ENCODE measurements at regions not wholly inside any gene's neighbourhood (a gene's known extent, or its start where the extent isn't known, plus 50 kb on each side); places are given as distances from the start of the nearest gene placed in this dataset.

- CTCF ChIA-PET, result interaction anchor here (0.5 to 6.3 kb wide), 59 partner anchors 8 to 881 kb away, joined by 3 to 267 read pairs (median 4); no protein-coding TSS in a partner anchor
- no peak overlapping the region for H3K4me3 ChIP-seq (ENCODE audit: low read depth, low read length)
- TF ChIP-seq GLI4 (tag by site-specific recombination; IDR thresholded peaks at IDR 0.05) (no peak), SP2 (tag by site-specific recombination; IDR thresholded peaks at IDR 0.05) (no peak), KLF8 (tag by site-specific recombination; IDR thresholded peaks at IDR 0.05) (no peak), ZNF404 (tag by site-specific recombination; IDR thresholded peaks at IDR 0.05) (no peak), ZNF391 (tag by site-specific recombination; IDR thresholded peaks at IDR 0.05; ENCODE audit: borderline replicate concordance, low read depth) (no peak), ZFP3 (tag by site-specific recombination; IDR thresholded peaks at IDR 0.05; ENCODE audit: low read depth) (no peak), ZNF366 (tag by site-specific recombination; conservative IDR thresholded peaks at IDR 0.05) (0 out of 2 replicates have a peak, but pooled peaks have one; percentile 26), KLF17 (tag by site-specific recombination; IDR thresholded peaks at IDR 0.05) (no peak), ZIC2 (tag by site-specific recombination; IDR thresholded peaks at IDR 0.05) (0 out of 2 replicates have a peak, but pooled peaks have one; percentile 9), TRIM28 (IDR thresholded peaks at IDR 0.05; ENCODE audit: borderline replicate concordance, low read length) (0 out of 2 replicates have a peak, but pooled peaks have one; percentile 26), ZNF140 (tag by site-specific recombination; IDR thresholded peaks at IDR 0.05) (no peak), ZNF48 (tag by site-specific recombination; IDR thresholded peaks at IDR 0.05) (no peak), ZFHX2 (tag by site-specific recombination; conservative IDR thresholded peaks at IDR 0.05) (0 out of 2 replicates have a peak, but pooled peaks have one; percentile 26), ZBTB48 (tag by site-specific recombination; IDR thresholded peaks at IDR 0.05) (no peak), PRDM1 (tag by site-specific recombination; IDR thresholded peaks at IDR 0.05) (no peak), ZNF335 (tag by site-specific recombination; conservative IDR thresholded peaks at IDR 0.05) (no peak), ZNF433 (tag by site-specific recombination; IDR thresholded peaks at IDR 0.05; ENCODE audit: low read depth) (no peak), ZNF202 (tag by site-specific recombination; IDR thresholded peaks at IDR 0.05; ENCODE audit: borderline replicate concordance) (no peak), ZNF571 (tag by site-specific recombination; IDR thresholded peaks at IDR 0.05) (no peak), ZNF274 (IDR thresholded peaks at IDR 0.05; ENCODE audit: low read length) (no peak), ZNF274 (tag by site-specific recombination; IDR thresholded peaks at IDR 0.05; ENCODE audit: borderline replicate concordance) (no peak), CTCF (tag by site-specific recombination; IDR thresholded peaks at IDR 0.05) (peak; percentile 86), ZBTB17 (tag by site-specific recombination; IDR thresholded peaks at IDR 0.05) (peak; percentile 73), ZNF2 (tag by site-specific recombination; IDR thresholded peaks at IDR 0.05) (peak; percentile 66; the same call in 1 of the 2 replicates), ZNF843 (tag by site-specific recombination; IDR thresholded peaks at IDR 0.05) (no peak), ZEB2 (tag by site-specific recombination; IDR thresholded peaks at IDR 0.05) (no peak), ZNF211 (tag by site-specific recombination; IDR thresholded peaks at IDR 0.05; ENCODE audit: low read depth) (no peak), RBAK (tag by site-specific recombination; IDR thresholded peaks at IDR 0.05) (no peak), ZNF596 (tag by site-specific recombination; IDR thresholded peaks at IDR 0.05) (no peak), ZNF416 (tag by site-specific recombination; IDR thresholded peaks at IDR 0.05) (no peak), ZNF510 (tag by site-specific recombination; IDR thresholded peaks at IDR 0.05; ENCODE audit: insufficient replicate concordance) (no peak), ZNF654 (tag by site-specific recombination; IDR thresholded peaks at IDR 0.05; ENCODE audit: low read depth) (peak; percentile 86), ZNF701 (tag by site-specific recombination; IDR thresholded peaks at IDR 0.05) (no peak), MYNN (tag by site-specific recombination; IDR thresholded peaks at IDR 0.05; ENCODE audit: borderline replicate concordance) (no peak), ZNF544 (tag by site-specific recombination; IDR thresholded peaks at IDR 0.05) (no peak), ZNF660 (tag by site-specific recombination; IDR thresholded peaks at IDR 0.05) (peak; percentile 63; the same call in 1 of the 2 replicates)
- TF ChIP-seq, protein P1, sequence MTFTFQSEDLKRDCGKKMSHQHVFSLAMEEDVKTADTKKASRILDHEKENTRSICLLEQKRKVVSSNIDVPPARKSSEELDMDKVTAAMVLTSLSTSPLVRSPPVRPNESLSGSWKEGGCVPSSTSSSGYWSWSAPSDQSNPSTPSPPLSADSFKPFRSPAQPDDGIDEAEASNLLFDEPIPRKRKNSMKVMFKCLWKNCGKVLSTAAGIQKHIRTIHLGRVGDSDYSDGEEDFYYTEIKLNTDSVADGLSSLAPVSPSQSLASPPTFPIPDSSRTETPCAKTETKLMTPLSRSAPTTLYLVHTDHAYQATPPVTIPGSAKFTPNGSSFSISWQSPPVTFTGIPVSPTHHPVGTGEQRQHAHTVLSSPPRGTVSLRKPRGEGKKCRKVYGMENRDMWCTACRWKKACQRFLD (tag by site-specific recombination; IDR thresholded peaks at IDR 0.05), result no peak
These were observed 222.0 kb upstream of the PDE10A start for GRCh38 chr6:165884813-165885765.

More at GRCh38 chr6:165884813-165885765, 222.0 kb upstream of the PDE10A start:
- Histone ChIP-seq H3K36me3 (ENCODE audit: control insufficient read depth in 2 of 2, insufficient read depth in 1 of 2, low read length in 2 of 2) (no peaks in the 10 kb centered on the region), H3K27ac (ENCODE audit: extremely low read depth, low read depth, low read length) (no peak overlapping the region), H3K9me3 (ENCODE audit: control insufficient read depth, insufficient read depth, low read depth, low read length) (no peaks in the 10 kb centered on the region), H3K4me1 (ENCODE audit: control insufficient read depth, insufficient read depth, low read length) (no peaks in the 10 kb centered on the region)
- POLR2A ChIA-PET, result interaction anchor here (0.8 kb wide), 1 partner anchor 16 kb away, joined by 3 read pairs; no protein-coding TSS in a partner anchor

Measured in HEK293 (cell line).